ENCODE measurements at regions not wholly inside any gene's neighbourhood (a gene's known extent, or its start where the extent isn't known, plus 50 kb on each side); places are given as distances from the start of the nearest gene placed in this dataset.

GRCh38 chr3:18097473-18097872 is 327.7 kb downstream of the SATB1 start:
- no peak for TF ChIP-seq POLR2AphosphoS5 (IDR thresholded peaks at IDR 0.05; ENCODE audit: low read depth, low read length)
- no peak for TF ChIP-seq POLR2A (IDR thresholded peaks at IDR 0.05; ENCODE audit: low read depth, low read length)
- no peak for TF ChIP-seq TAF1 (IDR thresholded peaks at IDR 0.05; ENCODE audit: borderline replicate concordance, low read depth, low read length)

Measured in GM12892 (cell line).